ENCODE measurements at regions not wholly inside any gene's neighbourhood (a gene's known extent, or its start where the extent isn't known, plus 50 kb on each side); places are given as distances from the start of the nearest gene placed in this dataset.

DNA sequence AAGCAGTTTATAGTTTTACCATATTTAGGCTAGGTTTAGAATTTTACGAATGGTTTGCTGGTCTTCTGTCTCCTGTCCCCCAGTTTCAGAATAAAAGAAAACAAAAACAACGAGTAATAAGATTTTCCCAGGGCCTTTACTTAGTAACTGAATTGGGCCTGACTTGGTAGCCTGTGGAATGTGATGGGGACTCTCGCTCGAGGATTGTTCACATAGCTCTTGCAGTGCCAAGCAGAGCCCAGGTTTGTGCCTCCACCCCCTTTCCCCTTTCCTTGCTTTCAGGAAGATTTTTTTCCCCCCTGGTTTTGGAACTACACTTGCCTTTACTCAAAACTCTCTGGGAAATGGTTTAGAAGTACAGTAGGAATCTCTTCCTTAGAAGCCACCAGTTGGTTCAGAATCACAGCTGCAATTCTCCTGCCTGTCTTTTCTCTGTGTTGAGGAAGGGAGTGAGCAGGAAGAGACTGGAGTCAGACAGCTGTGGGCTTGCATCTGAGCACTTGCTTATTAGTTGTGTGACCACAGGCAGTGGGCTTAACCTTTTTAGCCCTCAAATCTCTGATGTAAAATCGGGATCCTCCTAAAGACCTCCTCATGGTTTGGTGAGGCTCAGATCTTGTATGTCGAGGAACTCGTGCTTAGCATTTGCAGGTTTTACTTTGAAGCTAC, 501.2 kb downstream of the PCNX1 start:
- TF ChIP-seq MYC (IDR thresholded peaks at IDR 0.05; ENCODE audit: low read depth, low read length) (no peak), POLR2A (IDR thresholded peaks at IDR 0.05; ENCODE audit: extremely low read depth, insufficient read length) (no peak)
- TF ChIP-seq, protein P1, sequence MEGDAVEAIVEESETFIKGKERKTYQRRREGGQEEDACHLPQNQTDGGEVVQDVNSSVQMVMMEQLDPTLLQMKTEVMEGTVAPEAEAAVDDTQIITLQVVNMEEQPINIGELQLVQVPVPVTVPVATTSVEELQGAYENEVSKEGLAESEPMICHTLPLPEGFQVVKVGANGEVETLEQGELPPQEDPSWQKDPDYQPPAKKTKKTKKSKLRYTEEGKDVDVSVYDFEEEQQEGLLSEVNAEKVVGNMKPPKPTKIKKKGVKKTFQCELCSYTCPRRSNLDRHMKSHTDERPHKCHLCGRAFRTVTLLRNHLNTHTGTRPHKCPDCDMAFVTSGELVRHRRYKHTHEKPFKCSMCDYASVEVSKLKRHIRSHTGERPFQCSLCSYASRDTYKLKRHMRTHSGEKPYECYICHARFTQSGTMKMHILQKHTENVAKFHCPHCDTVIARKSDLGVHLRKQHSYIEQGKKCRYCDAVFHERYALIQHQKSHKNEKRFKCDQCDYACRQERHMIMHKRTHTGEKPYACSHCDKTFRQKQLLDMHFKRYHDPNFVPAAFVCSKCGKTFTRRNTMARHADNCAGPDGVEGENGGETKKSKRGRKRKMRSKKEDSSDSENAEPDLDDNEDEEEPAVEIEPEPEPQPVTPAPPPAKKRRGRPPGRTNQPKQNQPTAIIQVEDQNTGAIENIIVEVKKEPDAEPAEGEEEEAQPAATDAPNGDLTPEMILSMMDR (IDR thresholded peaks at IDR 0.05; ENCODE audit: low read depth, low read length): no peak
- TF ChIP-seq, protein P2, sequence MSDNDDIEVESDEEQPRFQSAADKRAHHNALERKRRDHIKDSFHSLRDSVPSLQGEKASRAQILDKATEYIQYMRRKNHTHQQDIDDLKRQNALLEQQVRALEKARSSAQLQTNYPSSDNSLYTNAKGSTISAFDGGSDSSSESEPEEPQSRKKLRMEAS (IDR thresholded peaks at IDR 0.05; ENCODE audit: low read depth, low read length): no peak
- DNase-seq (ENCODE audit: low read depth): no peak
- no peak overlapping the region for H3K4me3 ChIP-seq (ENCODE audit: low read depth, low read length)

DNA sequence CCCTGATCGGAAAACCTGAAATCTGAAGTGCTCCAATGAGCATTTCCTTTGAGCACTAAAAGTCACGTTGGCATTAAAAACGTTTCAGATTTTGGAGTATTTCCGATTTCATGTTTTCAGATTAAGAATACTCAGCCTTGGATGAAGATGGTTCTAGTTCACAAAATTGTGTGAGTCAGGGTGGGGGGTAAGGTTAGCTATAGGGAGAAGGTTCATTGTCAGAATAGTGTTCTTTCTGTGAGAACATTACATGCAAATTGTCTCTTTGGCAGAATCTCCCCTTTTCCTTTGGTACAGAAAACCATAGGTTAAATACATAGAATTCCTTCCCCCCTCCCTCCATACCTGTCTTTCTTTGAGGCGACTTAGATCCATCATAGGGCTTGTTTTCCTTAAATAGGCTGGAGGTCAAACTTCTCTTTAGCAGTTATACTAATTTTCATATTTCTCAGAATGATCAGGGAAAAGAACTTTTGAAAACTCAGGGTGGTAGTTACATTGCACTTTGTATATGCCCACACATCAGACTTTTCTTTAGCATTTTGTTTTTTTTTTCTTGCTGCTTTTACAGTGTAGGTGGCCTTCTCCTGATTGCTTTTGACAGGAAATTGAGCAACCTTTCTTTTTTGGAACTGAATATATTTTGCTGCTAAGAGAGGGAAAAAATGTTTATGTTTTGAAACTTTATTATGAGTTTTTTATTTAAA, 503.5 kb downstream of the PCNX1 start:
- H3K4me3 ChIP-seq (ENCODE audit: low read depth, low read length): no peak overlapping the region
- DNase-seq (ENCODE audit: low read depth): no peak
- TF ChIP-seq, protein P2 (IDR thresholded peaks at IDR 0.05; ENCODE audit: low read depth, low read length): no peak
- TF ChIP-seq MYC (IDR thresholded peaks at IDR 0.05; ENCODE audit: low read depth, low read length): no peak
- TF ChIP-seq POLR2A (IDR thresholded peaks at IDR 0.05; ENCODE audit: extremely low read depth, insufficient read length): no peak
- TF ChIP-seq, protein P1 (IDR thresholded peaks at IDR 0.05; ENCODE audit: low read depth, low read length): no peak

DNA sequence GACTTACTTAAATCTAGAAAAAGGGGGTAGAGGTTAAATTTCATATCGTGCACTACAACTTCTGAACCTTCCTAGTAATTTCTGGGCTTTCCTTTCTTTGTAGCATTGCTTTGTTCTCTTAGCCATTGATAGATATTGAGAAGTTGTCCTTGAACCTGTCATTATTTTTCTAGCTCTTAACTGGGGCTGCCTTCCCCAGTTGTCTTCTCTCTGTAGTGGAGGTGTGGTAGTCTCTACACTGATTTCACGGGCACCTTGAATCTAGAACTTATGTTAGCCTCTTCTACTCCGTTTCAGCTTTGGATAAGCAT, 504.0 kb downstream of the PCNX1 start:
- H3K4me3 ChIP-seq (ENCODE audit: low read depth, low read length): no peak overlapping the region
- TF ChIP-seq MYC (IDR thresholded peaks at IDR 0.05; ENCODE audit: low read depth, low read length) (no peak), POLR2A (IDR thresholded peaks at IDR 0.05; ENCODE audit: extremely low read depth, insufficient read length) (no peak)
- TF ChIP-seq, protein P2 (IDR thresholded peaks at IDR 0.05; ENCODE audit: low read depth, low read length): no peak
- TF ChIP-seq, protein P1 (IDR thresholded peaks at IDR 0.05; ENCODE audit: low read depth, low read length): no peak
- no peak for DNase-seq (ENCODE audit: low read depth)

DNA sequence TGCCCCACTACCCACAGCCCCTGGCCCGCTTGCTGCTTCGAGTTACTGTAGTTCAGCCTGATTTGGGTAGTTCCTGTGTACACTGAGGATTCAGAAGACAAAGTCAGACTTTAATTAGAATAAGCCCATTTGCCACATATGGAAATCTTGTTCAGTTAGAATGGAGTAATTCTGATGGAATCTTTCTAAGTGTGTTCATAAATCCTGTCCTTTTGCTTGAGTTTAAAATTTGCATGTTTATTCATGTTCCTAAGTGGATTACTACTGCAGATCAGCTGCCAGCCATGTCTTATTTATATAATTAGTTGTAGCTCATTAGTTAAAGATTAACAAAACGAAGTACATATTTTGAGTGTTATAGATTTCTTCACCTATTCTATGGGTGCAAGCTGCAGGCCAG, 504.5 kb downstream of the PCNX1 start:
- TF ChIP-seq MYC (IDR thresholded peaks at IDR 0.05; ENCODE audit: low read depth, low read length) (no peak), POLR2A (IDR thresholded peaks at IDR 0.05; ENCODE audit: extremely low read depth, insufficient read length) (no peak)
- TF ChIP-seq, protein P1 (IDR thresholded peaks at IDR 0.05; ENCODE audit: low read depth, low read length): no peak
- TF ChIP-seq, protein P2 (IDR thresholded peaks at IDR 0.05; ENCODE audit: low read depth, low read length): no peak
- no peak for DNase-seq (ENCODE audit: low read depth)
- no peak overlapping the region for H3K4me3 ChIP-seq (ENCODE audit: low read depth, low read length)

DNA sequence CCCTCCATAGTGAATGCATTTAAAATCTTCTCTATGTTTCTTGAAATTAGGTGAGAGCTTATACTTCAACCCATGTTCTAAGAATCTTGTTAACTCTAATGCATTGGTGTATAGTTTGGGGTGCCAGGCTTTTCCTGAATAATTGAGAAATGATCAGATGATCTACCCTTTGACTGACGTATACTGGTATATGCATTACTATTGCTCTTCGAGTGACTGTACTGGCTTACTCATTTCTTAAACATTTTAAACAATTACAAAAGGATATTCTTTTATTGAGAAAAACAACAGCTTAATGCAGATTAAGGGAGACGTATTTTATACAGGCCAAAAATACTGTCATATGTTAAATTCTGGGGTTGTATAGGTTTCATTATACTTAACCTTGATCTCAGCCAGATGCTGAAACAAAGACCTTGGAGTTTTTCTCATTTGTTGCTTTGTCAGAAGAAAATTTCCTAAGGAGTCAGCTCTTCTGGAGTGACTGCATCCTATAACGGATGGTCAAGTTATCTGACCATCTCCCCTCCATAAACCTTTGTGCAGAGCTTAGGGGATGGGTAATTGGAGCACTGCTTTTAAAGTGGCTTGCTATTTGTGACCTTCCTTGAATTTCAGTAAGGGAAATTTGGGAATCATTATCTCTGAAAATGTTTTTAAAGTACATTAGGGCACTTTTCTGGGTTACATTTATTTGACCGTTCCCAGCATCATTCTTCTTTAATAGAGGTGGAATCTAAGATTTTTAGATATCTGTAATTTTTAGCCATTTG, 507.6 kb downstream of the PCNX1 start:
- TF ChIP-seq, protein P2 (IDR thresholded peaks at IDR 0.05; ENCODE audit: low read depth, low read length): no peak
- TF ChIP-seq POLR2A (IDR thresholded peaks at IDR 0.05; ENCODE audit: extremely low read depth, insufficient read length) (no peak), MYC (IDR thresholded peaks at IDR 0.05; ENCODE audit: low read depth, low read length) (no peak)
- TF ChIP-seq, protein P1 (IDR thresholded peaks at IDR 0.05; ENCODE audit: low read depth, low read length): no peak
- DNase-seq (ENCODE audit: low read depth): no peak
- H3K4me3 ChIP-seq (ENCODE audit: low read depth, low read length): no peak overlapping the region

Measured in NB4 (cell line).